ENCODE measurements at regions not wholly inside any gene's neighbourhood (a gene's known extent, or its start where the extent isn't known, plus 50 kb on each side); places are given as distances from the start of the nearest gene placed in this dataset.

GRCh38 chr5:26014206-26014605, 1024.2 kb downstream of the CDH9 start:
- no peak for TF ChIP-seq CTCF (IDR thresholded peaks at IDR 0.05)
- no peak for TF ChIP-seq POLR2A (IDR thresholded peaks at IDR 0.05)
- no peak for TF ChIP-seq EP300 (IDR thresholded peaks at IDR 0.05)

Measured in tibial nerve (tissue), 4 donors.